ENCODE measurements at regions not wholly inside any gene's neighbourhood (a gene's known extent, or its start where the extent isn't known, plus 50 kb on each side); places are given as distances from the start of the nearest gene placed in this dataset.

DNA sequence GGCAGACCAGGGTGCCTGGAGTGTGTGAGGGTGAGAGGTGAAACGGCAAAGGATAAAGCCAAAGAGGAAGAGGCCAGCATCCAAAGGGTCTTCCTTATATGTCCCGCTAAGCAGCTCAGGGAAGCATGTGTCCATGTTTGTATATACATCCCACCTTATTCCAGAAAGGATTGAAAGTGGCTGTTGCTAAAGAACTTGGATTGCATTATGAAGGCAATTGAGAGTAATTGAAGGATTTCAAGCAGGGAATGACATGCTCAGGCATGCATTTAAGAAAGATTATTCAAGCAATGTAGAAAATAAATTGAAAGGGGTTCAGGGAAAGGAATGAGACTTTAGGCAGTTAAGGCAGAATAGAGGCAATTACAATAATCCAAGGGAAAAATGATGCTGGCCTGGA lies 237.6 kb upstream of the SOX9 start:
- Histone ChIP-seq H3K27me3 (ENCODE audit: insufficient read depth, low read length) (no peaks in the 10 kb centered on the region), H3K9me3 (ENCODE audit: control insufficient read depth in 1 of 2, low read length in 2 of 2) (no peaks in the 10 kb centered on the region), H3K36me3 (ENCODE audit: insufficient read depth, low read length) (no peaks in the 10 kb centered on the region), H3K27ac (ENCODE audit: low read depth, low read length) (no peak overlapping the region), H3K4me1 (ENCODE audit: insufficient read depth, low read length) (no peaks in the 10 kb centered on the region), H3K4me3 (ENCODE audit: low read length in 2 of 2) (no peak overlapping the region)
- no peak for DNase-seq
- POLR2A ChIA-PET (ENCODE audit: partially characterized antibody): no interaction called here
- peaks cover 0 to 4% (median 0%) of the 10 kb centered on the region in 8 donors for H3K9me3 Mint-ChIP-seq
- H3K27ac Mint-ChIP-seq: no peak overlapping the region
- peaks cover 0 to 2% (median 0%) of the 10 kb centered on the region in 4 donors for H3K4me1 Mint-ChIP-seq
- H3K36me3 Mint-ChIP-seq: no peaks in the 10 kb centered on the region
- peak overlapping the region in 1 of 8 donors; percentile 5 for H3K4me3 Mint-ChIP-seq
- CTCF ChIA-PET (ENCODE audit: partially characterized antibody): no interaction called here
- no peaks in the 10 kb centered on the region for H3K27me3 Mint-ChIP-seq
- intact Hi-C loops (cut with micrococcal nuclease): no loop called here

DNA sequence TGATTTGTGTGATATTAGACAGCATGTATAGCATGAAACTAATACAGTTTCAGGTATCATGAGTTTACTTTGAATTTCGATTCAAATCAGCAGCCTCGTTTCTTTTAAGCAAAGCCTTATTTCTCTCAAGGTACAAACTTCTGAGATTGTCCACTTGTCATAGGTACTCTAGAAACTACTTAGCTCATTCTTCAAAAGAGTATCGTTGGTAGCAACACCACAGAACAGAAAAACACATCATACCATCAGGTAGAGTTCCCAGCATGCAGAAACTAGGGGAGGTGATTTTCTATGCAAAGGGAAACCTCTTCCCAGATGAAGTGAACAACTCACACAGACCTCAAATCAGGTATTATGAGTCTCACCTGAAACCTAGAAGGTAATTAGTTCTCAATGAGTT lies 237.0 kb upstream of the SOX9 start:
- Histone ChIP-seq H3K27ac (ENCODE audit: low read depth, low read length) (no peak overlapping the region), H3K9me3 (ENCODE audit: control insufficient read depth in 1 of 2, low read length in 2 of 2) (no peaks in the 10 kb centered on the region), H3K27me3 (ENCODE audit: insufficient read depth, low read length) (no peaks in the 10 kb centered on the region), H3K4me1 (ENCODE audit: insufficient read depth, low read length) (no peaks in the 10 kb centered on the region), H3K4me3 (ENCODE audit: low read length in 2 of 2) (no peak overlapping the region), H3K36me3 (ENCODE audit: insufficient read depth, low read length) (no peaks in the 10 kb centered on the region)
- Mint-ChIP-seq H3K4me1 (peaks cover 0 to 2% (median 0%) of the 10 kb centered on the region in 4 donors), H3K27ac (no peak overlapping the region), H3K9me3 (peaks cover 0 to 4% (median 0%) of the 10 kb centered on the region in 8 donors), H3K27me3 (no peaks in the 10 kb centered on the region), H3K36me3 (no peaks in the 10 kb centered on the region), H3K4me3 (no peak overlapping the region)
- CTCF ChIA-PET (ENCODE audit: partially characterized antibody): no interaction called here
- no peak for DNase-seq
- POLR2A ChIA-PET (ENCODE audit: partially characterized antibody): no interaction called here
- intact Hi-C loops (cut with micrococcal nuclease): no loop called here

DNA sequence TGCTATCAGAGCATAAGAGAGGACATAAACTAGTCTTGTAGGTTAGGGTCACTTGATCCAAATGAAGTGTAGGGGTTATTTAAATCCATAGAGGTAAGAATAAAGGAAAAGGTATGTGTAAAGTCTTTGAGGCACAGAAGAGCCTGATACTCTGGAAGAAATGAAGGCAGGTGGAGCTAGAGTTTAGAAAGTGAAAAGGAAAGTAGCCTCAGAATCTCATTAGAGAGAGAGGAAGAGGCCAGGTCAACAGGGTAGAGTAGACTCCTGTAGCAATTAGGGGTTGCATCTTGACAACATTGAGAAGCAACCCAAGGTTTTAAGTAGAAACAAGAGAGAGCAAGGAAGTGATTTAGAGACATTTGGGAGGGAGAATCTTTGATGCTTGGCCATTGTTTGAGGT lies 235.2 kb upstream of the SOX9 start:
- H3K36me3 Mint-ChIP-seq: no peaks in the 10 kb centered on the region
- POLR2A ChIA-PET (ENCODE audit: partially characterized antibody): no interaction called here
- CTCF ChIA-PET (ENCODE audit: partially characterized antibody): no interaction called here
- peaks cover 0 to 2% (median 0%) of the 10 kb centered on the region in 4 donors for H3K4me1 Mint-ChIP-seq
- DNase-seq: no peak
- H3K9me3 Mint-ChIP-seq: peaks cover 0 to 6% (median 0%) of the 10 kb centered on the region in 8 donors
- Histone ChIP-seq H3K9me3 (ENCODE audit: control insufficient read depth in 1 of 2, low read length in 2 of 2) (no peaks in the 10 kb centered on the region), H3K4me1 (ENCODE audit: insufficient read depth, low read length) (no peaks in the 10 kb centered on the region), H3K27ac (ENCODE audit: low read depth, low read length) (no peak overlapping the region), H3K27me3 (ENCODE audit: insufficient read depth, low read length) (no peaks in the 10 kb centered on the region), H3K36me3 (ENCODE audit: insufficient read depth, low read length) (no peaks in the 10 kb centered on the region), H3K4me3 (ENCODE audit: low read length in 2 of 2) (no peak overlapping the region)
- intact Hi-C loops (cut with micrococcal nuclease): no loop called here
- no peaks in the 10 kb centered on the region for H3K27me3 Mint-ChIP-seq
- peak overlapping the region in 1 of 7 donors; percentile 54 for H3K27ac Mint-ChIP-seq
- no peak overlapping the region for H3K4me3 Mint-ChIP-seq

DNA sequence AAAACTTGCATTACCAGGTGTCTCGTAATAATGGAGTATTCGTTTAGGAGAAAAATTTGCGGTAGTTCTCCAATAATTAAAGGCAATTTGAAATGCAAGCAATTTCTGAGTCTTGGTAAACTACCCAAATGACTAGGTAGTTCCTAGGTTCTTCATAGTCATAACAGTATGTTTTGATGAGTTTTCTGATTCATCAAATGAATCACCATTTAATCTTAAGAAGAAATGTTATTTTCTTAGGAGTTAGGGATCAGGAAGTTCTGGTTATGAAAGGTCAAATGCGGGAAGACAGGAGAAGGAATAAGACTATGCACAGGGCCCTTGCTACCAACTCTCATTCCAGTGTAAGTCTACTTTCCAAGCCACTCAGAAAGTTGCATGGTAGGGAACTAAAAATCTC lies 221.5 kb upstream of the SOX9 start:
- no peak overlapping the region for H3K27ac ChIP-seq (ENCODE audit: low read depth, low read length)
- DNase-seq: no peak
- H3K27me3 Mint-ChIP-seq: no peaks in the 10 kb centered on the region
- peaks cover 0 to 13% (median 3%) of the 10 kb centered on the region in 8 donors for H3K9me3 Mint-ChIP-seq
- ChIA-PET POLR2A (ENCODE audit: partially characterized antibody) (no interaction called here), CTCF (ENCODE audit: partially characterized antibody) (no interaction called here)
- no peaks in the 10 kb centered on the region for H3K36me3 ChIP-seq (ENCODE audit: insufficient read depth, low read length)
- H3K4me1 ChIP-seq (ENCODE audit: insufficient read depth, low read length): no peaks in the 10 kb centered on the region
- no peak overlapping the region for H3K27ac Mint-ChIP-seq
- no peaks in the 10 kb centered on the region for H3K36me3 Mint-ChIP-seq
- H3K4me1 Mint-ChIP-seq: no peaks in the 10 kb centered on the region
- no peaks in the 10 kb centered on the region for H3K27me3 ChIP-seq (ENCODE audit: insufficient read depth, low read length)
- no peak overlapping the region for H3K4me3 Mint-ChIP-seq
- H3K9me3 ChIP-seq (ENCODE audit: control insufficient read depth in 1 of 2, low read length in 2 of 2): no peaks in the 10 kb centered on the region
- no peak overlapping the region for H3K4me3 ChIP-seq (ENCODE audit: low read length in 2 of 2)
- intact Hi-C loops (cut with micrococcal nuclease): no loop called here

DNA sequence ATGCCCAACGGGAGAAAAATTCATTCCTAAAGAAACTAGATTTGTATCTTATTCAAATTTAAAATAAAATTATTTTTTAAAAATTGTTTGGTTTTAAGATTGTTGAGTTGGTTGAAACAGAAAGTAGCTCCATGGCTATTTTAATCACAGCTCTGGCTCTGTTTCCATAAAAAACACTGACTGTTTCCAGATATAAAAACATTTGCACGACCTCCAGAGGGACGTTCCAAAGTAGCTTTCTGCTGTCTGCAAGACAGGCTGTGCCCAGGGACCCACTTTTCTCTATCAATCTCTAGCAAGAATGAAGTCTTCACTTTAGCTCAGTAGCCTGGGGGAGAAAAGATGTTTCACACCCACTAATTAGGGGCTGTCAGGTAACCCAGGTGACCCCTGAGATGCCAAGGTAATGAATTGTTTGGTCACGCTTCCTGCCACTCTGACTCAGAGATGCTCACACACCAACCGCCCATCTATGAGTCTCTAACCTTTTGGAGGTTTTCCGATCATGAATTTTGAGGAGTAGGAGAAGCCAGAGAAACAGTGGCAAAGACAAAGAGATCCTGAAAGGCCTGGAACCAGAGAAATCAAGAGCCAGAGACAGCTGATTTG lies 220.1 kb upstream of the SOX9 start:
- Histone ChIP-seq H3K27ac (ENCODE audit: low read depth, low read length) (no peak overlapping the region), H3K4me3 (ENCODE audit: low read length in 2 of 2) (no peak overlapping the region), H3K9me3 (ENCODE audit: control insufficient read depth in 1 of 2, low read length in 2 of 2) (no peaks in the 10 kb centered on the region), H3K36me3 (ENCODE audit: insufficient read depth, low read length) (no peaks in the 10 kb centered on the region), H3K27me3 (ENCODE audit: insufficient read depth, low read length) (no peaks in the 10 kb centered on the region), H3K4me1 (ENCODE audit: insufficient read depth, low read length) (no peaks in the 10 kb centered on the region)
- no peak overlapping the region for H3K4me3 Mint-ChIP-seq
- H3K27me3 Mint-ChIP-seq: no peaks in the 10 kb centered on the region
- no peak for DNase-seq
- peaks cover 0 to 13% (median 3%) of the 10 kb centered on the region in 8 donors for H3K9me3 Mint-ChIP-seq
- no peak overlapping the region for H3K27ac Mint-ChIP-seq
- no peaks in the 10 kb centered on the region for H3K4me1 Mint-ChIP-seq
- ChIA-PET POLR2A (ENCODE audit: partially characterized antibody) (no interaction called here), CTCF (ENCODE audit: partially characterized antibody) (no interaction called here)
- no peaks in the 10 kb centered on the region for H3K36me3 Mint-ChIP-seq
- intact Hi-C loops (cut with micrococcal nuclease): no loop called here

DNA sequence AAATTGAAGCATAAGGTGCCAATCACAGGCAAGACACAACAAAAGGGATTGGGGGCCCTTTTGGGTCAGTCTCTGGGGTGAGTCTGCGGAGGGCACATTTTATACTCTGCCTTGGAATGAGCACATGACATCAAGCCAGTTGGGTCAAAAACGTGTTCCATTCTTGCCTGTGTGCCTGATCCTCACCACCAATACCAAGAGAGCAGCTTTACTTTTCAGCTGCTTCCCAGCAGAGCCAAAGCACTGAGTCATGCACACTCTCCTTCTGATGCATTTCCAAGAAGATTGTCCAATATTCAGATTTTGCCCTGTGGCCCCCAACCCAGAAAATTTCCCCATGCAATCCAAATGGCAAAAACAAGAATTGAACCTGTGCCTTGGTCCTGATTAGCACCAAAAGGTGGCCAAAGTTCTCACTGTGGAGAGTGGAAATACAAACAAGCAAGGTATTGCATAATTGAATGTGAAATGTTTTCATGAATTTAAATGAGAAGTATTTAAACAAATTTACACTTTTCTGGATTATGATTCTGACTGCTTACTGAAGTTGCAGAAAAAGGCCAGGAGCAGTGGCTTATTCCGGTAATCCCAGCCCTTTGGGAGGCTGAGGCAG lies 217.8 kb upstream of the SOX9 start:
- CTCF ChIA-PET (ENCODE audit: partially characterized antibody): no interaction called here

DNA sequence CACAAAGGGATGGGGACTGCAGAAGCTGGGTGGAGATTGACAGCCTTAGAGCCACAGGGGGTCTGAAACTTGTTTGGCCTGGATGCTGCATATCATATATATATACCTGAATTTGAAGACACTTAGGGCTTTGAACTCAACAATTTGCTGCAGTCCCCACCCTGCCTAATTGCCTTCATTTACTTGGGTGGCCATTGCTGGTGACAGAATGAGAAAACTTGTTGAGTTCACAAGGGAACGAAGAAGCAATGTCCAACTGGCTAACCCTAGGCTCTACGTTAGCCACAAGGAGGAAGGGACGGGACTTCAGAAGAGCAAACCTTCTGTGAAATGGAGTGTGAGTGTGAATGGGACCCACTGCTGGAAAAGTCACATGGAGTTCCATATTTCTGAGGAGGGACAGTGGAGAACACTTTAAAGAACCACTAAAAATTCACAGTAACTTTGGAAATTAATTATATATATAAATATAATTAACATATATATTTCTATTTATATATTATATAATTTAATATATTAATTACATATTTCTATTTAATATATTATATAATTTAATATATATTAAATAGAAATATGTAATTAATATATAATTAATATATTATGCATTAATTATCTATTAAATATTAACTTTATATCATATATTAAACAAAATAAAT lies 215.3 kb upstream of the SOX9 start:
- no peak overlapping the region for H3K4me3 ChIP-seq (ENCODE audit: low read length in 2 of 2)
- no peaks in the 10 kb centered on the region for H3K9me3 ChIP-seq (ENCODE audit: control insufficient read depth in 1 of 2, low read length in 2 of 2)
- intact Hi-C loops (cut with micrococcal nuclease): no loop called here
- no peaks in the 10 kb centered on the region for H3K4me1 ChIP-seq (ENCODE audit: insufficient read depth, low read length)
- CTCF ChIA-PET (ENCODE audit: partially characterized antibody): no interaction called here
- no peak for DNase-seq
- POLR2A ChIA-PET (ENCODE audit: partially characterized antibody): no interaction called here
- H3K27ac ChIP-seq (ENCODE audit: low read depth, low read length): no peak overlapping the region
- H3K9me3 Mint-ChIP-seq: peaks cover 0 to 5% (median 0%) of the 10 kb centered on the region in 8 donors
- H3K4me1 Mint-ChIP-seq: no peaks in the 10 kb centered on the region
- H3K36me3 Mint-ChIP-seq: no peaks in the 10 kb centered on the region
- no peaks in the 10 kb centered on the region for H3K36me3 ChIP-seq (ENCODE audit: insufficient read depth, low read length)
- no peak overlapping the region for H3K27ac Mint-ChIP-seq
- H3K27me3 ChIP-seq (ENCODE audit: insufficient read depth, low read length): no peaks in the 10 kb centered on the region
- no peaks in the 10 kb centered on the region for H3K27me3 Mint-ChIP-seq
- no peak overlapping the region for H3K4me3 Mint-ChIP-seq

More for the DNA sequence above, 217.8 kb upstream of the SOX9 start:
- POLR2A ChIA-PET (ENCODE audit: partially characterized antibody): no interaction called here
- Mint-ChIP-seq H3K27ac (no peak overlapping the region), H3K9me3 (peaks cover 0 to 5% (median 0%) of the 10 kb centered on the region in 8 donors), H3K4me1 (no peaks in the 10 kb centered on the region), H3K27me3 (no peaks in the 10 kb centered on the region), H3K4me3 (no peak overlapping the region), H3K36me3 (no peaks in the 10 kb centered on the region)
- H3K36me3 ChIP-seq (ENCODE audit: insufficient read depth, low read length): no peaks in the 10 kb centered on the region
- no peak overlapping the region for H3K27ac ChIP-seq (ENCODE audit: low read depth, low read length)
- intact Hi-C loops (cut with micrococcal nuclease): no loop called here
- no peaks in the 10 kb centered on the region for H3K4me1 ChIP-seq (ENCODE audit: insufficient read depth, low read length)
- no peak for DNase-seq
- H3K27me3 ChIP-seq (ENCODE audit: insufficient read depth, low read length): no peaks in the 10 kb centered on the region
- no peak overlapping the region for H3K4me3 ChIP-seq (ENCODE audit: low read length in 2 of 2)
- no peaks in the 10 kb centered on the region for H3K9me3 ChIP-seq (ENCODE audit: control insufficient read depth in 1 of 2, low read length in 2 of 2)

All from CD4-positive, alpha-beta memory T cell (primary cell).